HG03175 (cell line): ENCODE measurements at regions not wholly inside any gene's neighbourhood (a gene's known extent, or its start where the extent isn't known, plus 50 kb on each side); places are given as distances from the start of the nearest gene placed in this dataset.

Source experiments
- ATAC-seq: cut with Tn5 transposase; IDR thresholded peaks from one replicate; pipeline ENCODE4 v1.9.1; 2021; ENCODE audit warnings: mild to moderate bottlenecking, moderate library complexity; ENCODE audit not compliant: unreplicated experiment

DNA sequence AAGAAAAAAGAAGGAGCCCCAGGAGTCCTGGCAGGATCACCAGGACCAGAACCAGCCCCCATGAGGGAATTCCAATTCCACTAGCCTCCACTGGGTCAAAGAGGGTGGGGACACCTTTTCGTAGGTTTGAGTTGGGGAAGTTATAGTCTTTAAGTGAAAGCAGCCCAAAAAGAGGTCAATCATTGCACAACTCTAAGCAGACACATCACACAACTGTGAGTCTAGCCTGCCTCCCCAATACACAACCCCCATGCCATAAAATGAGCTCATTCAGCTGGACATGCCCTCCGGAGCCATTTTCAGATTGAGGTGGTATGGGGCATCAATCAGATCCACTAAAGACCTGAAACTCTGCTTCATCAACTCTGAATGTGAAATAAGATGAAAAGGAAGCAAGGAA is 179.9 kb downstream of the NPHP4 start:
- ATAC-seq, result no peak

DNA sequence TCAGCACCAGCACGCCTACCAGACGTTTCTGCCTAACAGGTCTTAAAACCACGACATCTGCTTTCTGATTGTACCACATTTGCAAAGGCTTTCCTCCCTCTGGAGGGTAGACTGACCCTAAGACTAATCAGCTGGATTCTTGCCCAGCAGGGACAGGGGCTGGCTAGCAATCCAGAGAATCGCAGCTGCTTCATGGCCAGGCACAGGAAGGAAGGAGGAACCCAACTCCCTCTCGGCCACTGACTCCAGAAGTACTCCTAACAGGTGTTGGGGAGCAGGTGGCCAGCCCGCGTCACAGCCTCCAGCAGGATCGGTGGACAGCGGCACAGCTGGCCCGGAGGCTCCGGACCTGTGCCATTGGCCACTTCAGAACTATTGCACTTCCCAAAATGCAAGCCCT is 180.8 kb downstream of the NPHP4 start:
- no peak for ATAC-seq

DNA sequence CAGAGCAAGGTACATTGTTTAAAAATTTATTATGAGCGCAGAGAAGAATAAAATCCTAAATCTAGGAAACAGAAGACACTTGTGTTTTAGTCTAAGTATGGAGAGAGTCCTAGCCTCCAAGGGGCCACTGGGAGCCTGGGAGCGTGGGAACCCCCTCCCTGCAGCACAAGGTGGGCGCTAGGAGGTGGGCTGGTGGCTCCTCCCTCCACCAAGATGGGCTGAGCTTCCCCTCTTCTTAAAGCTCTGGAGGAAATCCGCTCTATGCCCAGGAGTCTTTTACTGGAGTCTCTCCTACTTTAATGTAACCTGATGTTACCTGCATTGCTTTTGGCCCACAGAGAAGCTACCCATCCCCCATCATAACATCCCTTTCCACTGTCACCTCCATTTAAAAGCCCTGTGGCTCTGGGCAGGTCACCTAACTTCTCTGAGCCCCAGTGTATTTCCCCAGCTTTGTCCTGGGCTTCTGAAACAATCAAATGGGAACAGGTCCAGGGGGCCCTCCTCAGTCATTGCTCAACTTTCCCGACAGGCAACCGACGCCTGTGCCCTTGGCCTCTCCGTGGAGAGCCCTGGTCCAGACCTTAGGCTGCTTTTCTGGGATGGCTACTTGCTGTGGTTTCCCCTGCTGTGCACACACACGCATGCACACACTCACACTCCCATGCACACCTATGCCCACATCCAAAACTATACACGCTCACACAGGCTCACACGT is 181.5 kb downstream of the NPHP4 start:
- ATAC-seq, result no peak

DNA sequence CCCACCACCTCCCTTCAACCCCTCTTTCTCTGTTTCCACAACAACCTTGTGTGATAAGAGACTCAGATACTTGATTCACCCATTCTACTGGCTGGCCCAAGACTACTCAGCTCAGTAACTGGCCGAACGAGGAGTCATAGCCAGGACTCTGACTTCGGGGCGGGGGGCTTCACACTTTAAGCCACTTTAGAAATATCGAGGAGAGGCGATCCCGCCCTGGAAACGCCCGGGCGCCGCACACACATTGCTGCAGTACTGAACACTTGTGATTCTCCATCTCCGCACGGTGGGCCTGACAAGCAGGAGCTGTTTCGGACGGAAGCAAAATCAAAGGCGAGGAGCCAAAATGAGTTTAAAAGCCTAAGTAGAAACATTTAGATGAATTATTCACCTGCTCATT is 182.1 kb downstream of the NPHP4 start:
- ATAC-seq, result no peak

- no peak for ATAC-seq
Observed at GRCh38 chr1:5809207-5809788, 182.9 kb downstream of the NPHP4 start.

DNA sequence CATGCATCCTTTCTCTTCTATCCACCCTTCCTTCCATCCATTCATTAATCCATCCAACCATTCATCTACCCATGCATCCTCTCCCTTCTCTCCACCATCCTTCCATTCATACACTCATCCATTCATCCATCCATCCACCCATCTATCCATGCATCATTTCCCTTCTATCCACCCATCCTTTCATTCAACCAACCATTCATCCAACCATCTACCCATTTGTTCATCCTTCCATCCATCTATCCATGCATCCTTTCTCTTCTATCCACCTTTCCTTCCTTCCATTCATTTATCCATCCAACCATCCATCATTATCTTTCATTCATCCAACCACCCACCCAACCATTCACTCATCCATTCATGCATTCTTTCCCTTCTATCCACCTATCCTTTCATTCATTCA is 188.4 kb downstream of the NPHP4 start:
- ATAC-seq, result no peak

DNA sequence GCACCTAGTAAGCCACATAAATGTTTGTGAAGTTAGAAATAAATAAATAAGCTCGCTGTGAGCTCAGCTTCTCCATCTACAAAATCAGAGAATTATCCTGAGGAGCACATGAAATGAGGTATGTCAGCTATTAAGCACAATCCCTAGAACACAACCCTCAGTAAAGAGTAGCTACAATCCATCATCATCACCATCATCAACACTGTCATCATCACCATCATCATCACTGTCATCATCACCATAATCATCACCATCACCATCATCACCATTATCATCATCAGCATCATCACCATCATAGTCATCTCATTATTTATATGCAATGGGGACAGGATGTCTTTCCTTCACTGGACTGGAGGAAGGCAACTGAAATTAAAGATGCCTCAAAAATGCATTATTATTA is 189.6 kb downstream of the NPHP4 start:
- no peak for ATAC-seq

DNA sequence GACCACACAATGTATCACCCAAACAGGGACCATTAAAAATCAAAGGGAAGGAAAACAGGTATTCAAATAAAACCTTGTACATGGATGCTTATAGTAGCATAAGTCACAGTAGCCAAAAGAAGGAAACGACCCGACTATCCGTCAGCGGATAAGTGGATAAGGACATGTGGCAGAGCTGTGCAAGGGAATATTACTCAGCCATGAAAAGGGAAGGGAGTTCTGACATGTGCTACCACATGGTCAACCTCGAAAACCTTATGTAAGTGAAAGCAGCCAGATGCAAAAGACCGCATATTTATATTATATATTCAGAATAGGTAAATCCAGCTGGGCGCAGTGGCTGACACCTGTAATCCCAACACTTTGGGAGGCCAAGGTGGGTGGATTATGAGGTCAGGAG is 193.3 kb downstream of the NPHP4 start:
- no peak for ATAC-seq

- ATAC-seq, result no peak
Observed at GRCh38 chr1:5798151-5798730, 194.0 kb downstream of the NPHP4 start.

DNA sequence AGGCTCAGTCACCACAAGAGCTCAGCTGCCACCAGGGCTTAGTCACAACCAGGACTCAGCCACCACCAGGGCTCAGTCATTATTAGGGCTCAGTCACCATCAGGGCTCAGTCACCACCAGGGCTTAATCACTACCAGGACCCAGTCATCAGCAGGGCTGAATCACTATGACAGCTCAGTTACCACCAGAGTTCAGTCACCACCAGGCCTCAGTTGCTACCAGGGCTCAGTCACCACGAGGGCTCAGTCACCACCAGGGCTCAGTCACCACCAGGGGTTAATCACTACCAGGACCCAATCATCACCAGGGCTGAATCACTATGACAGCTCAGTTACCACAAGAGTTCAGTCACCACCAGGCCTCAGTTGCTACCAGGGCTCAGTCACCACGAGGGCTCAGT is 196.2 kb downstream of the NPHP4 start:
- ATAC-seq, result no peak

GRCh38 chr1:5794279-5794678 is 197.9 kb downstream of the NPHP4 start:
- ATAC-seq, result no peak

- ATAC-seq, result no peak
Observed at GRCh38 chr1:5793516-5793915, 198.7 kb downstream of the NPHP4 start.

GRCh38 chr1:5781079-5781478 is 211.1 kb downstream of the NPHP4 start:
- ATAC-seq, result no peak

DNA sequence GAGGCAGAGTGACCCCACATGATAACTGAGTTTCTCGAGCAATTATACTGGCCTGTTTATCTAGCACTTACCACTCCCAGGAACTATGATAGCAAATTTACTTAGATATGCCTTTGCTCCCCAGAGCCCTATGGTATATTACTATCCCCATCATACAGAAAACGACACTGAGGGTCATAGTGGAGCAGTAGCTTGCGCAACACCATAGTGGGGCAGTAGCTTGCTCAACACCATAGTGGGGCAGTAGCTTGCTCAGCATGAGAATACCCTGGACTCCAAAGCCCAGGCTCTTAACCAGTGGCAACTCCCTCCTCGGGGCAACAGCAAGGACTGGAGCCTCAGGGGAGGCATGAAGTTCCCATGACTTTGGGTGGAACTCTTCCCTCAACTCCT is 211.9 kb downstream of the NPHP4 start:
- no peak for ATAC-seq

- ATAC-seq, result no peak
Observed at GRCh38 chr1:5779608-5780323, 212.5 kb downstream of the NPHP4 start.

- no peak for ATAC-seq
Observed at GRCh38 chr1:5776035-5776550, 216.1 kb downstream of the NPHP4 start.

GRCh38 chr1:5774019-5774418 is 218.2 kb downstream of the NPHP4 start:
- ATAC-seq, result no peak

DNA sequence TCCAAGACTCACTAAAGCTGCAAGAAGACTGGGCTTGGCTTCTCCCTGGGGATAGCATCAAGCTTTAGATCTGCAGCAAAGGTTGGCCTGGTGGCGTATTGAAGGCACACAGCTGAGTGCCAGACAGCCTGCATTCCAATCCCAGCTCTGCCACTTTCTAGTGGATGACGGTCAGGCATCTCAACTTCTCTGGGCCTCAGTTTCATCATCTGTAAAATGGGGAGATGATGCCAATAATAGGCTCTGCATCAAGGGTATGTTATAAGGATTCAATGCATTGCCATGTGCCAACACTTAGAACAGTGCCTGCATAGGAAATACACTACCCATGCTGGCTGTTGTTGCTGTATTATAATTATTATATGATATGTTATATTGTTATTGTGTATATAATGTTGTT is 220.4 kb downstream of the NPHP4 start:
- no peak for ATAC-seq

DNA sequence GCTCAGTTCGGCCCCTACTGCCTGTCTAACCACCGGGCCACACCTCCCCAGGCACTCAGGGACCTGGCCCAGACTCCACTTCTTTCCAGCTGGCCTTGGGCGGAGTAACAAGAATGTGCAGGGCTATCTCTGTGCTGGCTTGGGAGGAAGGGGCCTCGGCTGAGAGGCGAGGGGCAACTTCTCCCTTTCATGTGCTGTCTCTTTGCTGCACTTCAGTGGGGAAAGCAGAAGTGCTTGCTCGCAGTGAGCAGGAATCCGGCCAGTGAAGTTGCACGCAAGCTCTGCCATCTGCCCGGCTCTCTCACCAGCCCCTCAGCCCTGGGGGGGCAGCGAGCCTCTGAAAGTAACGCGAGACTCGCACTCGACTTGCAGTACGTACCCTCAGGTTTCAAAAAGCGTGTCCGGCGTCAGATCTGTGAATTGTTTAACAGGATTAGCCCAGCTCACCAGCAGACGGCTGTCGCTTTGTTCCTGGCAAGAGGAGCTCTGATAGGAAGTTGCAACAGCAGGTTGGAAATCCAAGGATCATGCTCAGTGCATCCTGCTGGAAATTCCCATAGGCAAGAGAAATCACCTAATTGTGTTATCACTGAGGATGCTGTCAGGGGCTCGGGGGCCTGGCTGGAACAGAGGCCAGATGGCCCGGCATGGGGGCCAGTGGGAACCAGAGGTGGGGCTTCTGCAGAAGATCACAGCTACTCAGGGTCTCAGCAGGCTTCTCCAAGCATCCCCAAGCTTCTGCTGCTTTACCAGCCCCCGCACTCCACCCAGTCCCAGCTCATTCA is 221.1 kb downstream of the NPHP4 start:
- ATAC-seq, result no peak

DNA sequence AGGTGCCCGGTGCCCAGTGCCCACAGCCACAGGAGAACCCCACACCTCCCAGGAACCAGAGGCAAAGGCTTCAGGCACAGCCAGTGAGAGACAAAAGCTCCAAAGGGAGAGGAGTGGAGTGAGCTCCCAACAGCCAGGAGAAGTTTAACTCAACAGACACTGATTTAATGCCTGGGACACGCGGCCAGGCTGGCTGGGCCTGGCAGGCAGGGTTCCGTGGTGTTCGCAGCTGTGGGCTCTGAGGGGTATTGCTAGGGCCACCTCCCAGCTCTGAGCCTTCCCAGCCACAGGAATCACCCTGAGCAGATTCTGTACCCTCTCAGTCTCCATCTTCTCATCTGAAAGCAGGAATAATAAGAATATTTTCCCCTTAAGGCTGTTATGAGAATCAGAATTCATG is 222.5 kb downstream of the NPHP4 start:
- no peak for ATAC-seq

DNA sequence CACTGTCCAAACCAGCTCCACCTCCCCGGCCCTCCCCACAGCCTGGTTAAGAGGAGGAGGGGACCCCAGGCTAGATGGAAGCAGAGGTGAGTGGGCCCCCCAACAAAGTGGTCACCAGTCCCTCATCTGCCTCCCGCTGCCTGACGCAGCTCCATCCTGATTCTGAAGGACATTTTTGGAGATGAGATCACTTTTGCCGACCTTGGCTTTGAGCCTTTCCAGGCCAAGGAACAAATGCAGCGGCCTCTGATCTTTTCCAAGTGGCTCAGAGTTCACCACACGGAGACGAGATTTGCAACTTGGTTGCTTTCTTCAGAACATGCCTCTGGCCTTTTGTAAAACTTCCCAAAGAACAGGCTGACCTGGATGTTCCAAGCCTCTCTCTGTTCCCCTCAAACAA is 223.1 kb downstream of the NPHP4 start:
- ATAC-seq, result no peak
